Brain microvascular endothelial cell (primary cell): ENCODE measurements at regions not wholly inside any gene's neighbourhood (a gene's known extent, or its start where the extent isn't known, plus 50 kb on each side); places are given as distances from the start of the nearest gene placed in this dataset.

ENCODE experiments used
- DNase-seq: peaks from one replicate; pipeline ENCODE4 v3.0.0-alpha.2; 2020
- H3K27ac ChIP-seq: fragments of 250-450 bp; sonication (Bioruptor Pico); 2 replicates; pipeline ENCODE4 v1.5.1; 2020; ENCODE audit warnings: mild to moderate bottlenecking, moderate library complexity
- H3K27me3 ChIP-seq: fragments of 250-450 bp; sonication (Bioruptor Pico); replicated peaks from 2 replicates; pipeline ENCODE4 v1.5.1; 2020; ENCODE audit warnings: mild to moderate bottlenecking
- H3K36me3 ChIP-seq: fragments of 250-450 bp; sonication (Bioruptor Pico); replicated peaks from 2 replicates; pipeline ENCODE4 v1.5.1; 2020; ENCODE audit warnings: mild to moderate bottlenecking
- H3K4me3 ChIP-seq: 2 replicates; pipeline ENCODE4 v1.5.1; 2011; ENCODE audit warnings: low read depth, mild to moderate bottlenecking, control low read depth, low read length, moderate library complexity
- CTCF ChIP-seq: IDR thresholded peaks from 2 replicates; pipeline ENCODE4 v1.5.1; 2011; ENCODE audit warnings: low read depth, mild to moderate bottlenecking, moderate library complexity, low read length, control low read depth, inconsistent platforms; ENCODE audit errors: missing control alignments
- in situ Hi-C: cut with HindIII; loops from 2 replicates; pipeline ENCODE4 v1.10.0; 2017; ENCODE audit warnings: low sequenced_read_pairs, low pct_ligation_motif_present

- TF ChIP-seq CTCF = no peak
- no peak for DNase-seq
- Histone ChIP-seq H3K27ac (no peak overlapping the region), H3K4me3 (no peak overlapping the region), H3K36me3 (no peaks in the 10 kb centered on the region), H3K27me3 (no peaks in the 10 kb centered on the region)
- in situ Hi-C loops = no loop called here
Observed at GRCh38 chr10:24128066-24128730, 80.7 kb upstream of the KIAA1217 start.

GRCh38 chr10:24132741-24133140, 76.2 kb upstream of the KIAA1217 start:
- Histone ChIP-seq H3K4me3 (no peak overlapping the region), H3K27me3 (no peaks in the 10 kb centered on the region), H3K27ac (no peak overlapping the region), H3K36me3 (no peaks in the 10 kb centered on the region)
- no peak for DNase-seq
- in situ Hi-C loops = no loop called here
- TF ChIP-seq CTCF = no peak

GRCh38 chr10:24133835-24134234, 75.1 kb upstream of the KIAA1217 start:
- H3K36me3 ChIP-seq = no peaks in the 10 kb centered on the region
- H3K27ac ChIP-seq = no peak overlapping the region
- H3K4me3 ChIP-seq = no peak overlapping the region
- in situ Hi-C loops = no loop called here
- no peak for DNase-seq
- no peaks in the 10 kb centered on the region for H3K27me3 ChIP-seq
- no peak for TF ChIP-seq CTCF

- Histone ChIP-seq H3K27me3 (no peaks in the 10 kb centered on the region), H3K27ac (no peak overlapping the region), H3K36me3 (no peaks in the 10 kb centered on the region), H3K4me3 (no peak overlapping the region)
- DNase-seq = no peak
- in situ Hi-C loops = no loop called here
- no peak for TF ChIP-seq CTCF
Observed at GRCh38 chr10:24136070-24136469, 72.9 kb upstream of the KIAA1217 start.

GRCh38 chr10:24147321-24147720, 61.6 kb upstream of the KIAA1217 start:
- H3K4me3 ChIP-seq = no peak overlapping the region
- no peak for DNase-seq
- in situ Hi-C loops = no loop called here
- H3K27ac ChIP-seq = no peak overlapping the region
- H3K27me3 ChIP-seq = no peaks in the 10 kb centered on the region
- H3K36me3 ChIP-seq = no peaks in the 10 kb centered on the region
- TF ChIP-seq CTCF = no peak

GRCh38 chr10:24149640-24150039, 59.3 kb upstream of the KIAA1217 start:
- Histone ChIP-seq H3K27ac (no peak overlapping the region), H3K27me3 (no peaks in the 10 kb centered on the region), H3K36me3 (no peaks in the 10 kb centered on the region), H3K4me3 (no peak overlapping the region)
- no peak for DNase-seq
- TF ChIP-seq CTCF = no peak
- in situ Hi-C loops = no loop called here
